Cardiac muscle cell (in vitro differentiated cells and primary cell): ENCODE measurements at regions not wholly inside any gene's neighbourhood (a gene's known extent, or its start where the extent isn't known, plus 50 kb on each side); places are given as distances from the start of the nearest gene placed in this dataset.
"Not testable (repeated sequence)": the region's sequence is repeated elsewhere in the genome, so short reads cannot be mapped to it uniquely, and the experiment has no call there.

Experiments
- DNase-seq, 2 donors: peaks; one replicate each; pipeline versions ENCODE4 v3.0.0 to v3.0.0-alpha.2; 2010 to 2017; ENCODE audit warnings: low read depth in 1 of 2, low spot score in 1 of 2
- H3K27ac ChIP-seq: fragments of 200-600 bp; sonication (generic); 2 replicates; pipeline ENCODE4 v1.5.1; 2016
- H3K27me3 ChIP-seq: fragments of 200-600 bp; sonication (generic); 2 replicates; pipeline ENCODE4 v1.6.0; 2016; ENCODE audit warnings: control low read depth
- H3K36me3 ChIP-seq: fragments of 200-600 bp; sonication (generic); 2 replicates; pipeline ENCODE4 v1.5.1; 2016; ENCODE audit warnings: control low read depth
- H3K4me1 ChIP-seq: fragments of 200-600 bp; sonication (generic); 2 replicates; pipeline ENCODE4 v1.8.1; 2017; ENCODE audit warnings: low read depth, mild to moderate bottlenecking, mixed run types
- H3K4me3 ChIP-seq: fragments of 200-600 bp; sonication (generic); 2 replicates; pipeline ENCODE4 v1.5.1; 2016; ENCODE audit warnings: mild to moderate bottlenecking
- H3K9me3 ChIP-seq: fragments of 200-600 bp; sonication (generic); 2 replicates; pipeline ENCODE4 v1.5.1; 2017; ENCODE audit warnings: low read depth, mild to moderate bottlenecking, control low read depth
- CTCF ChIP-seq: IDR thresholded peaks from 2 replicates; pipeline ENCODE4 v1.5.1; 2012; ENCODE audit warnings: low read depth, mild to moderate bottlenecking, low read length

- no peak for TF ChIP-seq CTCF
- no peak for DNase-seq
- no peaks in the 10 kb centered on the region for H3K4me1 ChIP-seq
Observed at GRCh38 chr17:55930291-55930809, 179.5 kb downstream of the PCTP start.

DNA sequence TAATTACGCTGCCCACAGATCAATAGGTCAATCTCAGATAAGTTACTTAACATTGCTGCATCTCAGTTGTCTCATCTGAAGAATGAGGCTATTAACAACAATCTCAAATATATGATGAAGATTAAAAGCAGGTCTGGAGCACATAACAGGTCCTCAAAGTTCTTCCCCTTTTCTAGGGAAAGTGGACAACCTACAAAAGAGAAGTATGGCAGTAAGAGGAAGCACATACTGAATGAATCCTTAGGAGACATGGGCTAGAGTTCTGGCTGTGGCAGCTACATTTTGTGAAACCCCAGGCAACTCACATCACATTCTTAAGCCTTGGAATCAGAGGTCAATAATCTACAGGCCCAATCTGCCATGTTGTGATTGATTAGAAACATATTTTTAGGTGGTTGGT lies 180.6 kb downstream of the PCTP start:
- no peak for TF ChIP-seq CTCF
- Histone ChIP-seq H3K9me3 (no peaks in the 10 kb centered on the region), H3K27me3 (peaks cover 3% of the 10 kb centered on the region), H3K4me1 (no peaks in the 10 kb centered on the region), H3K4me3 (no peak overlapping the region), H3K27ac (no peak overlapping the region), H3K36me3 (no peaks in the 10 kb centered on the region)
- DNase-seq: no peak

More at GRCh38 chr17:55930291-55930809, 179.5 kb downstream of the PCTP start:
- Histone ChIP-seq H3K4me3 (no peak overlapping the region), H3K27ac (no peak overlapping the region), H3K9me3 (no peaks in the 10 kb centered on the region), H3K36me3 (no peaks in the 10 kb centered on the region), H3K27me3 (peaks cover 3% of the 10 kb centered on the region)

DNA sequence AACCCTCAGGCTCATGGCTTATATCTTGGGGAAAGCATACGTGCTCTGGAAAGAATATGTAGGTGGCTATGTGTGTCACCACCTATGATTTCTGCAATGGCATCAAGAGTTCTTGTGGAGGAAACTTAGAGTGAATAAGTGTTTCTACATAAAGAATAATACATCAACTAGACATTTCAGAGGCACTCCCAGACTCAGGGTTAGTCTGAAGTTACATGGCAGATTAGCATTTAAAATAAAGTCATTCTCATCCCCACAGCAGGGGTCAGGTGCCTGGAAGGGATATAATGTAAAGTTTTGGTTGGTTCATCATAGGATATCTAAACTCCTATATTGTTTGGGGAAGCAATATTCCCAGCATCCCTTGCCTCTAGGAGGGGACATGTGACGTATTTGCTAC lies 182.1 kb downstream of the PCTP start:
- Histone ChIP-seq H3K36me3 (no peaks in the 10 kb centered on the region), H3K27me3 (peaks cover 3% of the 10 kb centered on the region), H3K27ac (no peak overlapping the region), H3K4me3 (no peak overlapping the region), H3K4me1 (peaks cover under 1% of the 10 kb centered on the region), H3K9me3 (no peaks in the 10 kb centered on the region)
- no peak for DNase-seq
- no peak for TF ChIP-seq CTCF

DNA sequence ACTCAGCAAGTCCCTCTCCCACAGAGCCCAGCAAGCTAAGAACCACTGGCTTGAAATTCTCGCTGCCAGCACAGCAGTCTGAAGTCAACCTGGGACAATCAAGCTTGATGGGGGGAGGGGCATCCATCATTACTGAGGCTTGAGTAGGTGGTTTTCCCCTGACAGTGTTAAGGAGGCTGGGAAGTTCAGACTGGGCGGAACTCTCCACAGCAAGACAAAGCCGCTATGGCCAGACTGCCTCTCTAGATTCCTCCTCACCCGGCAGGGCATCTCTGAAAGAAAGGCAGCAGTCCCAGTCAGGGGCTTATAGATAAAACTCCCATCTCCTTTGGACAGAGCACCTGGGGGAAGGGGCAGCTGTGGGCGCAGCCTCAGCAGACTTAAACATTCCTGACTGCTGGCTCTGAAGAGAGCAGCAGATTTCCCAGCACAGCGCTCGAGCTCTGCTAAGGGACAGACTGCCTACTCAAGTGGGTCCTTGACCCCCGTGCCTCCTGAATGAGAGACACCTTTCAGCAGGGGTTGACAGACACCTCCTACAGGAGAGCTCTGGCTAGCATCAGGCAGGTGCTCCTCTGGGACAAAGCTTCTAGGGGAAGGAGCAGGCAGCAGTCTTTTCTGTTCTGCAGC lies 188.4 kb downstream of the PCTP start:
- not testable (repeated sequence) for H3K36me3 ChIP-seq, H3K4me3 ChIP-seq, H3K27me3 ChIP-seq, H3K9me3 ChIP-seq
- peak overlapping the region; percentile 81 for H3K27ac ChIP-seq
- peaks cover 16% of the 10 kb centered on the region for H3K4me1 ChIP-seq
- DNase-seq: peak in 1 of 2 donors; percentile 94

GRCh38 chr17:55959756-55960155 lies 193.5 kb upstream of the ANKFN1 start:
- Histone ChIP-seq H3K36me3 (no peaks in the 10 kb centered on the region), H3K27ac (no peak overlapping the region), H3K4me1 (no peaks in the 10 kb centered on the region), H3K4me3 (no peak overlapping the region), H3K27me3 (peaks cover 3% of the 10 kb centered on the region), H3K9me3 (no peaks in the 10 kb centered on the region)
- DNase-seq: no peak
- TF ChIP-seq CTCF: no peak

- Histone ChIP-seq H3K4me3 (no peak overlapping the region), H3K27me3 (peaks cover 3% of the 10 kb centered on the region), H3K4me1 (no peaks in the 10 kb centered on the region), H3K27ac (no peak overlapping the region), H3K36me3 (no peaks in the 10 kb centered on the region), H3K9me3 (no peaks in the 10 kb centered on the region)
- no peak for TF ChIP-seq CTCF
- DNase-seq: no peak
Observed at GRCh38 chr17:55961386-55961785, 191.9 kb upstream of the ANKFN1 start.
